Ishikawa (cell line): ENCODE measurements at regions not wholly inside any gene's neighbourhood (a gene's known extent, or its start where the extent isn't known, plus 50 kb on each side); places are given as distances from the start of the nearest gene placed in this dataset.

Experiments
- EP300 ChIP-seq: IDR thresholded peaks from 2 replicates; pipeline ENCODE4 v1.6.1; 2012; ENCODE audit warnings: borderline replicate concordance
- RAD21 ChIP-seq: IDR thresholded peaks from 2 replicates; pipeline ENCODE4 v1.6.1; 2012; ENCODE audit warnings: low read depth
- TAF1 ChIP-seq: IDR thresholded peaks from 2 replicates; pipeline ENCODE4 v1.6.1; 2012; ENCODE audit warnings: low read depth, mild to moderate bottlenecking
- TCF12 ChIP-seq: IDR thresholded peaks from 2 replicates; pipeline ENCODE4 v1.6.1; 2012; ENCODE audit warnings: low read depth
- ZBTB7A ChIP-seq: IDR thresholded peaks from 2 replicates; pipeline ENCODE4 v1.6.1; 2012; ENCODE audit warnings: low read depth

GRCh38 chr12:47348206-47348605, 268.4 kb upstream of the AMIGO2 start:
- TF ChIP-seq EP300 (no peak), RAD21 (no peak), TCF12 (no peak), ZBTB7A (no peak), TAF1 (no peak)
